ENCODE measurements at regions not wholly inside any gene's neighbourhood (a gene's known extent, or its start where the extent isn't known, plus 50 kb on each side); places are given as distances from the start of the nearest gene placed in this dataset.

- Histone ChIP-seq H3K9ac (ENCODE audit: low read length) (no peak overlapping the region), H3K4me1 (ENCODE audit: insufficient read depth, low read length, severe bottlenecking) (no peaks in the 10 kb centered on the region), H3F3A (ENCODE audit: insufficient read depth, low read length) (no peaks in the 10 kb centered on the region), H2AFZ (ENCODE audit: low read length) (no peak overlapping the region), H3K27me3 (ENCODE audit: insufficient read depth, low read length) (no peaks in the 10 kb centered on the region), H3K4me3 (ENCODE audit: low read depth, low read length, poor library complexity, severe bottlenecking) (no peak overlapping the region), H4K20me1 (ENCODE audit: insufficient read depth, low read length) (no peaks in the 10 kb centered on the region), H3K36me3 (ENCODE audit: insufficient read depth, low read length) (no peaks in the 10 kb centered on the region), H3K79me2 (ENCODE audit: insufficient read depth, low read length) (no peaks in the 10 kb centered on the region), H3K9me2 (ENCODE audit: low read depth, low read length) (no peaks in the 10 kb centered on the region), H3K9me3 (ENCODE audit: low read length) (no peaks in the 10 kb centered on the region), H3K4me2 (ENCODE audit: low read length) (no peak overlapping the region), H3K27ac (ENCODE audit: low read depth, low read length, poor library complexity, severe bottlenecking) (no peak overlapping the region)
- TF ChIP-seq, protein P1, sequence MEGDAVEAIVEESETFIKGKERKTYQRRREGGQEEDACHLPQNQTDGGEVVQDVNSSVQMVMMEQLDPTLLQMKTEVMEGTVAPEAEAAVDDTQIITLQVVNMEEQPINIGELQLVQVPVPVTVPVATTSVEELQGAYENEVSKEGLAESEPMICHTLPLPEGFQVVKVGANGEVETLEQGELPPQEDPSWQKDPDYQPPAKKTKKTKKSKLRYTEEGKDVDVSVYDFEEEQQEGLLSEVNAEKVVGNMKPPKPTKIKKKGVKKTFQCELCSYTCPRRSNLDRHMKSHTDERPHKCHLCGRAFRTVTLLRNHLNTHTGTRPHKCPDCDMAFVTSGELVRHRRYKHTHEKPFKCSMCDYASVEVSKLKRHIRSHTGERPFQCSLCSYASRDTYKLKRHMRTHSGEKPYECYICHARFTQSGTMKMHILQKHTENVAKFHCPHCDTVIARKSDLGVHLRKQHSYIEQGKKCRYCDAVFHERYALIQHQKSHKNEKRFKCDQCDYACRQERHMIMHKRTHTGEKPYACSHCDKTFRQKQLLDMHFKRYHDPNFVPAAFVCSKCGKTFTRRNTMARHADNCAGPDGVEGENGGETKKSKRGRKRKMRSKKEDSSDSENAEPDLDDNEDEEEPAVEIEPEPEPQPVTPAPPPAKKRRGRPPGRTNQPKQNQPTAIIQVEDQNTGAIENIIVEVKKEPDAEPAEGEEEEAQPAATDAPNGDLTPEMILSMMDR (IDR thresholded peaks at IDR 0.05; ENCODE audit: low read length) = no peak
Measured at GRCh38 chr5:145203193-145203592, 631.9 kb downstream of the PRELID2 start.

DNA sequence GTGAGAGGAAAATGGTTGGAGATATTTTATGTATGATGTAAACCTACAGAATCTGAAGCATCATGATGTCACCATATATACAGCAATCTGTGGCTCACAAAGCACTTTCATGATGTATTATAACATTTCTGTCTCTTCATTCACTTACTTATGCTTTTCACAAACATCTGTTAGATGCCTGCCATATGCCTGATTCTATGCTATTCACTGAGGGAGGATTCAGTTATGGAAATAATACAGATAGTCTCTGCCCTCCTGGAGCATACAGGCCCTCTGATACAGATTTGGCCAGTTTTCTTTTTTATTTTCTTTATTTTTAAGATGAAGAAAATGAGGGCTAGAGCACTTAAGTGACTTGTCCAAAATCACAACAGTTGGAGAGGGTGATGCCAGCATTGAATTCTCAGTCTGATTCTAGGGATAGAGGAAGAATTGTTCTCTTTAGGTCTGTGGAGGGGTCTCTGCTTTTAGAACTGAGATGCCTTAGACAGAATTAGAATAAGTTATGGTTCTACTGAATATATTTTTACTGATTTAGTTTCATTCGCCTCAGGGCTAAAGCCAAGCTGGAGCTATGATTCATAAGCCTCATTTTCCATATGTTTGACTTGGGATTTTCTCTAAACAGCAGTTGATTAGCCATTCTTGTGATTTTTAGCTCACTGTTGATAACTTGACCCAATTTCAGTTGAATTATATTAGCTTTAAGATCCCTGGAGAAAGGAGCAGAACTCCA is 636.4 kb downstream of the PRELID2 start:
- no peaks in the 10 kb centered on the region for H3K79me2 ChIP-seq (ENCODE audit: insufficient read depth, low read length)
- no peak for TF ChIP-seq EZH2 (IDR thresholded peaks at IDR 0.05; ENCODE audit: borderline replicate concordance, low read length)
- TF ChIP-seq, protein P1 (IDR thresholded peaks at IDR 0.05; ENCODE audit: low read length) = no peak
- no peak overlapping the region for H3K9ac ChIP-seq (ENCODE audit: low read length)
- no peak overlapping the region for H3K27ac ChIP-seq (ENCODE audit: low read depth, low read length, poor library complexity, severe bottlenecking)
- H4K20me1 ChIP-seq (ENCODE audit: insufficient read depth, low read length) = no peaks in the 10 kb centered on the region
- H3K4me3 ChIP-seq (ENCODE audit: low read depth, low read length, poor library complexity, severe bottlenecking) = no peak overlapping the region
- no peaks in the 10 kb centered on the region for H3K27me3 ChIP-seq (ENCODE audit: insufficient read depth, low read length)
- no peaks in the 10 kb centered on the region for H3F3A ChIP-seq (ENCODE audit: insufficient read depth, low read length)
- H2AFZ ChIP-seq (ENCODE audit: low read length) = no peak overlapping the region
- no peak overlapping the region for H3K4me2 ChIP-seq (ENCODE audit: low read length)
- H3K9me3 ChIP-seq (ENCODE audit: low read length) = no peaks in the 10 kb centered on the region
- no peaks in the 10 kb centered on the region for H3K36me3 ChIP-seq (ENCODE audit: insufficient read depth, low read length)
- no peaks in the 10 kb centered on the region for H3K4me1 ChIP-seq (ENCODE audit: insufficient read depth, low read length, severe bottlenecking)
- H3K9me2 ChIP-seq (ENCODE audit: low read depth, low read length) = no peaks in the 10 kb centered on the region

DNA sequence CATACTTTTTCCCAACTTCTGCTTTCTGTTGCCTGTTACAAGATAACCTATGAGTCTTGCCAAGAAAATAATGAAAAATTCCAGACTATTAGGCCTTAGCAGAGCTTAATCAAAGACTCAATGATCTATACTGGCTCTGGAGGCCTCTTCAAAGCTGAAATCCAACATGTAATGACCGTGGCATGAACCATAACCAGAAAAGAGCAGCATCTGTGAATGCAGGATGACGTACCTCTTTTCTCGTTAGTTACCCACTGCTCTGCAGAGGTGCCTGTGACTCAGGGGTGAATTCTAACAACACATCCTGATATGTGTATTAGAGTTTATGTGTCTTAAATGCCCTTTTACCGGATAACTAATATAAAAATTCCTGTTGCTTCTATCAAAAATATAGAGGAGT is 645.4 kb downstream of the PRELID2 start:
- H3F3A ChIP-seq (ENCODE audit: insufficient read depth, low read length) = no peaks in the 10 kb centered on the region
- no peaks in the 10 kb centered on the region for H3K36me3 ChIP-seq (ENCODE audit: insufficient read depth, low read length)
- H3K9me2 ChIP-seq (ENCODE audit: low read depth, low read length) = no peaks in the 10 kb centered on the region
- H3K27ac ChIP-seq (ENCODE audit: low read depth, low read length, poor library complexity, severe bottlenecking) = no peak overlapping the region
- no peak overlapping the region for H3K4me2 ChIP-seq (ENCODE audit: low read length)
- no peak overlapping the region for H3K9ac ChIP-seq (ENCODE audit: low read length)
- TF ChIP-seq, protein P1 (IDR thresholded peaks at IDR 0.05; ENCODE audit: low read length) = no peak
- TF ChIP-seq EZH2 (IDR thresholded peaks at IDR 0.05; ENCODE audit: borderline replicate concordance, low read length) = no peak
- H3K4me1 ChIP-seq (ENCODE audit: insufficient read depth, low read length, severe bottlenecking) = no peaks in the 10 kb centered on the region
- H3K4me3 ChIP-seq (ENCODE audit: low read depth, low read length, poor library complexity, severe bottlenecking) = no peak overlapping the region
- no peaks in the 10 kb centered on the region for H3K79me2 ChIP-seq (ENCODE audit: insufficient read depth, low read length)
- H4K20me1 ChIP-seq (ENCODE audit: insufficient read depth, low read length) = no peaks in the 10 kb centered on the region
- no peaks in the 10 kb centered on the region for H3K9me3 ChIP-seq (ENCODE audit: low read length)
- H3K27me3 ChIP-seq (ENCODE audit: insufficient read depth, low read length) = no peaks in the 10 kb centered on the region
- no peak overlapping the region for H2AFZ ChIP-seq (ENCODE audit: low read length)

Data from OCI-LY1 (cell line).